Erythroblast (primary cell): ENCODE measurements at regions not wholly inside any gene's neighbourhood (a gene's known extent, or its start where the extent isn't known, plus 50 kb on each side); places are given as distances from the start of the nearest gene placed in this dataset.

ENCODE experiments used
- GATA1 ChIP-seq: IDR thresholded peaks from 2 replicates; pipeline ENCODE4 v1.6.1; 2011; ENCODE audit warnings: low read depth, mild to moderate bottlenecking, control low read depth, low read length, moderate library complexity
- POLR2A ChIP-seq: IDR thresholded peaks from 2 replicates; pipeline ENCODE4 v1.6.1; 2011; ENCODE audit warnings: mild to moderate bottlenecking, low read length

DNA sequence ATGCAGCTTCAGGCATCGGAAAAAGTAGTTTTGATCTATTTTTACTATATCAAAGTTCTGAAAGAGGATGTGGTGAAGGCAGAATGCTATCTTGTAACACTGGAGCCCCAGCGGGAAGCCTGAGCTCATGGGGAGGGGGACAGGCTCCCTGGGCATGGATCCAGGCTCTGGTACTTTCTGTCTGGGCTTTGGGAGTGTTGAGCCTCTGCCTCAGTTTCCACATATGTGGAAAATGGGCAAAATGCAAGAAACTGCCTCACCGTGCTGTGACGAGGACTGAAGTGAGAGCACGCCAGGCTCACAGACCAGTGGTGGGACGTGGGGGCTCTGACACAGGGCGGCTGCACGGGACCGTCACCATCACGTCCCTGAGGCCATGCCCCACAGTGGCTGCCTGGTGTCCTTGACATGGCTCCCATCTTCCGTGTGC lies 182.9 kb upstream of the SHH start:
- no peak for TF ChIP-seq POLR2A
- no peak for TF ChIP-seq GATA1
